Erythroblast (primary cell): ENCODE measurements at regions not wholly inside any gene's neighbourhood (a gene's known extent, or its start where the extent isn't known, plus 50 kb on each side); places are given as distances from the start of the nearest gene placed in this dataset.

Source experiments
- GATA1 ChIP-seq: IDR thresholded peaks from 2 replicates; pipeline ENCODE4 v1.6.1; 2011; ENCODE audit warnings: low read depth, mild to moderate bottlenecking, control low read depth, low read length, moderate library complexity
- POLR2A ChIP-seq: IDR thresholded peaks from 2 replicates; pipeline ENCODE4 v1.6.1; 2011; ENCODE audit warnings: mild to moderate bottlenecking, low read length

GRCh38 chr17:33776903-33777302 lies 478.2 kb upstream of the CCL2 start:
- TF ChIP-seq POLR2A (no peak), GATA1 (no peak)
